ENCODE measurements at regions not wholly inside any gene's neighbourhood (a gene's known extent, or its start where the extent isn't known, plus 50 kb on each side); places are given as distances from the start of the nearest gene placed in this dataset.

GRCh38 chr15:54884312-54884711 lies 312.4 kb downstream of the RSL24D1 start:
- no peak for TF ChIP-seq CTCF (IDR thresholded peaks at IDR 0.05; ENCODE audit: low read depth, low read length)

GRCh38 chr15:54859982-54860381 lies 336.8 kb downstream of the RSL24D1 start:
- no peak for DNase-seq
- no peak for TF ChIP-seq CTCF (IDR thresholded peaks at IDR 0.05; ENCODE audit: low read depth, low read length)
- Histone ChIP-seq H3K4me3 (ENCODE audit: low read depth, low read length) (no peak overlapping the region), H3K4me1 (no peaks in the 10 kb centered on the region), H3K36me3 (no peaks in the 10 kb centered on the region), H3K9me3 (no peaks in the 10 kb centered on the region), H3K27me3 (no peaks in the 10 kb centered on the region)

More at GRCh38 chr15:54884312-54884711, 312.4 kb downstream of the RSL24D1 start:
- no peak for DNase-seq
- H3K27me3 ChIP-seq: no peaks in the 10 kb centered on the region
- no peaks in the 10 kb centered on the region for H3K36me3 ChIP-seq
- H3K4me3 ChIP-seq (ENCODE audit: low read depth, low read length): no peak overlapping the region
- no peaks in the 10 kb centered on the region for H3K9me3 ChIP-seq
- H3K4me1 ChIP-seq: no peaks in the 10 kb centered on the region

- H3K27me3 ChIP-seq: no peaks in the 10 kb centered on the region
- H3K9me3 ChIP-seq: no peaks in the 10 kb centered on the region
- H3K36me3 ChIP-seq: no peaks in the 10 kb centered on the region
- TF ChIP-seq CTCF (IDR thresholded peaks at IDR 0.05; ENCODE audit: low read depth, low read length): no peak
- no peak for DNase-seq
- H3K4me3 ChIP-seq (ENCODE audit: low read depth, low read length): no peak overlapping the region
- no peaks in the 10 kb centered on the region for H3K4me1 ChIP-seq
These were observed 342.1 kb downstream of the RSL24D1 start for GRCh38 chr15:54854667-54855066.

- H3K9me3 ChIP-seq: no peaks in the 10 kb centered on the region
- TF ChIP-seq CTCF (IDR thresholded peaks at IDR 0.05; ENCODE audit: low read depth, low read length): no peak
- H3K27me3 ChIP-seq: no peaks in the 10 kb centered on the region
- no peak for DNase-seq
- no peaks in the 10 kb centered on the region for H3K36me3 ChIP-seq
- H3K4me3 ChIP-seq (ENCODE audit: low read depth, low read length): no peak overlapping the region
- no peaks in the 10 kb centered on the region for H3K4me1 ChIP-seq
These were observed 346.6 kb downstream of the RSL24D1 start for GRCh38 chr15:54850101-54850500.

GRCh38 chr15:54843006-54843405 lies 353.7 kb downstream of the RSL24D1 start:
- no peaks in the 10 kb centered on the region for H3K36me3 ChIP-seq
- H3K27me3 ChIP-seq: no peaks in the 10 kb centered on the region
- no peaks in the 10 kb centered on the region for H3K9me3 ChIP-seq
- TF ChIP-seq CTCF (IDR thresholded peaks at IDR 0.05; ENCODE audit: low read depth, low read length): no peak
- H3K4me3 ChIP-seq (ENCODE audit: low read depth, low read length): no peak overlapping the region
- H3K4me1 ChIP-seq: no peaks in the 10 kb centered on the region
- DNase-seq: no peak

GRCh38 chr15:54841701-54842305 lies 354.9 kb downstream of the RSL24D1 start:
- Histone ChIP-seq H3K9me3 (no peaks in the 10 kb centered on the region), H3K36me3 (no peaks in the 10 kb centered on the region), H3K27me3 (no peaks in the 10 kb centered on the region), H3K4me3 (ENCODE audit: low read depth, low read length) (no peak overlapping the region), H3K4me1 (no peaks in the 10 kb centered on the region)
- TF ChIP-seq CTCF (IDR thresholded peaks at IDR 0.05; ENCODE audit: low read depth, low read length): no peak
- DNase-seq: no peak
